GM18511 (cell line): ENCODE measurements at regions not wholly inside any gene's neighbourhood (a gene's known extent, or its start where the extent isn't known, plus 50 kb on each side); places are given as distances from the start of the nearest gene placed in this dataset.

ENCODE experiments used
- ATAC-seq: cut with Tn5 transposase; IDR thresholded peaks from one replicate; pipeline ENCODE4 v1.9.1; 2021; ENCODE audit warnings: mild to moderate bottlenecking, moderate library complexity; ENCODE audit not compliant: unreplicated experiment

DNA sequence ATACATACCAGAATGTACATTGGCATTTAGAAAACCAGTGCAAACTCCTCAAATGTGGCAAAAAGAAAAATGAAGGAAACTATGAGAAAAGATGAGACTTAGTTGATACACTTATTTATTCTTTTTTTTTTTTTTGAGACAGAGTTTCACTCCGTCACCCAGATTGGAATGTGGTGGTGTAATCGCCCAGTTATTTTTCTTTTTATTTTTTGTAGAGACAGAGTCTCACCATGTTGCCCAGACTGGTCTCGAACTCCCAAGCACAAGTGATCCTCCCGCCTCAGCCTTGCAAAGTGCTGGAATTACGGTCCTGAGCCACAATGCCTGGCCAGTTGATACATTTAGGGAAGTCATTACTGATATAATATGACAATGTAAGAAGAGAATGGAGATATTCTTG lies 274.2 kb upstream of the LRATD1 start:
- ATAC-seq = no peak

DNA sequence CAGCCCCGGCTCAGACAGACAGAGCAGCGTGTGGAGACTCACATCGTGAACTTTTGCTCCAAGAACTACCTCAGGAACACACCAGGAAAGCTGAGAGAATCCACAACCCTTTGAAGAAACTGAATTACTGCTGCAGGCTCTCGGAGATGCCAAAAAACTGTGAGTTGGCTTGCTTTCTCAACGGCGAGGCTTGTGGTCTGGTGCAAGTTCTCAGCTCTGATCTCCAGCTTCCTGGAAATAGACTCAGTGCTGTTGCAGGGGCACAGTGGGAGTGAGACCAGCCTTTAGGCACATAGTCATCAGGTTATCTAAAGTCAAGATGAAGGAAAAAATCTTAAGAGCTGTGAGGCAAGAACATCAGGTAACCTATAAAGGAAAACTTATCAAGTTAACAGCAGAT lies 273.7 kb upstream of the LRATD1 start:
- no peak for ATAC-seq

DNA sequence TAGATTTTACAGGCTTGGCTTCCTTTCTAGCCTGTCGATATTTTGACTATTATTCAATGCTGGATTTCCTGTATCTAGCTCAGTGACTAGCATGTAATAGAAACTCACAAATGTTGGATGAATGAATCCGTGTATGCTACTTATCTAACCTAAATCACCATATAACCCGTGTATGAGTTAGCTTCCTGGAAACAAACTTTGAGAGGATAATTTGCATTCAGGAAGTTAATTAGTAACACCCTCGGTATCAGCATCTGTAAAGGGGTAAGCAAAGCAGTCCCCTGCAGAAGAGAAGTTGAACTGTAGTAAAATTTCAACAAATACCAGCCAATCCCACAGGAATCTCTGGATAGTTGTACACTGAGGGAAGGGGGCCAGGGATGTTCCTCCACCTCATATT lies 269.4 kb upstream of the LRATD1 start:
- ATAC-seq = peak; percentile 75

DNA sequence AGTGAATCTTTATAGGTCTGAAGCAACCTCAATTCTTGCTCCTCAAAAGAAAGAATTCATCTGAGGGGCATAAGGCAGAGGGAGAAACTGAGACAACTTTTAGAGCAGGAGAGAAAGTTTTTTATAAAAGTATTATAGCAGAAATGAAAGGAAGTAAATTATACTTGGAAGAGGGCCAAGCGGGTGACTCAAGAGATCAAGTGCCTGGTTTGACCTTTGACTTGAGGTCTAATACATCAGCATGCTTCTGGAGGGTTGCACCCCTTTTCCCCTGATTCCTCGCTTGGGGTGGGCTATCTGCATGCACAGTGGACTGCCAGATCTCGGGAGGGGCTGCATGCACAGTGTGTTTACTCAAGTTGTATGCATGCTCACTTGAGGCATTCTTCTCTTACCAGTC lies 268.5 kb upstream of the LRATD1 start:
- ATAC-seq = no peak

DNA sequence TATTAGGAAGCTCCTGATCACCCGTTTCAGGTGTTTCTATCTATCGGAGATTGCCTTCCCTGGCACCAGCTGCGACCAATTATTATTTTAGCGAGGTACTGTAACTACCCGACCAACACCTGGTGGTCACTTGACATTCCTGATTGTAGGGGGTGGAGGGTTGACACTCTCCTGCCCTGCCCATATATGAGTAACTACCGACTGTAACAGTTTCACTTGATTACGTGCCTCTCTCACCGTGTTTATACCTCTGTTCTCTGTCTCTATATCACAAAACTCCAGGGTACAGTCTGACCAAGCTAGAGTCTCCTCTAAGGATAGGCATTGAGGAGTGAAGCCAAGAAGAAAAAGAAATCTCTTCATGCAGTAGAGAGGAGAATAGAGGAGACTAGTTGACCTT lies 268.0 kb upstream of the LRATD1 start:
- no peak for ATAC-seq

DNA sequence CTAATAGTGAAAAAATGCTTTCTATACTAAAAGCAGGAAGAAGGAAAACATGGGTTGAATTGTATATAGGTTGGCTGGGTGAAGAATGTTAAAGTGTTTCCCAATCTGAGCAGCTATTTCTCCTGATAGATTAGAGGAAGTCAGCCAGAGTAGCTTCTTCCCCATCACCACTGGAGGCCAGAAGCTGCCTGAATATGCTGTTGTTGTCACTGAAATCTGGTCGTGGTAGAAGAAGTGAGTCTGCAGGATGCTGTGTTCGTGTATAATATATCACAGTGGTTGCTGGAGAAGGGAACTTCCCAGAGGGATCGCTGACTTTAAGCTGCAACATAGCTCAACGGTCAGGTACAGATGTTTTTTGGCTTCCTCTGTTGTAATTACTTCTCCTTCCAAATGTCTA lies 247.5 kb upstream of the LRATD1 start:
- no peak for ATAC-seq

DNA sequence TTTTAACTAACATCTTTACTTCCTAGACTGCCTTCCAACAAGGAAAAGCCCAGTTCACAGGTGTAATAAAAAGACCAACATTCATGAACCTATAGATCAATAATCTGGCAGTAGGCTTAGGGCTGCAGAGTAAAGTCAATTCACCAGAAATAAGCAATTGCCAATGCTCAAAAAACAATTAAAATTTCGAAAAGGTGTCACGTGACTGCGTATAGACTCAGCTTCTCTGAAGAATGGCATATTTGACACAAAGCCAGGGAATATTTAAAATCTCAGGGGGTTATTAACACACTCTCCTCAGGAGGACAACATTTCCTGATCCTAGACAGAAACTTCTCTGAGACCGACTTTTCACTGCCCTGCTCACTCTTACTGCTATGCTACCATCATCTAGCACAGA lies 245.2 kb upstream of the LRATD1 start:
- no peak for ATAC-seq

DNA sequence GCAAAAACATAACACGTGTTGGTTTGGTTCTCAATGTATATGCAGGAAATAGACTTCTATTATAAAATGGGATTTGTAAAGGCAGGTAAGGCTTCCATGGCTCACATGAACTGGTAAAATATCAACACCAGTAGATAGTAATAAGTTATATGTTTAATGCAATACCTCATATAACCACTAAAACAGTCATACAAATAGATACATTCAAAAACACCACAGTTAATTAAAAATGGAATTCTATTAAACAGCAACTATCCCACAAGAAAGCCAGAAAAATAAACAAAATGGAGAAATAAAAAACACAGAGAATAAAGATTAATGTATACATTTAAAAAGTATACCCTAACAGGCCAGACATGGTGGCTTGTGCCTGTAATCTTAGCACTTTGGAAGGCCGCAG lies 243.8 kb upstream of the LRATD1 start:
- ATAC-seq = no peak

DNA sequence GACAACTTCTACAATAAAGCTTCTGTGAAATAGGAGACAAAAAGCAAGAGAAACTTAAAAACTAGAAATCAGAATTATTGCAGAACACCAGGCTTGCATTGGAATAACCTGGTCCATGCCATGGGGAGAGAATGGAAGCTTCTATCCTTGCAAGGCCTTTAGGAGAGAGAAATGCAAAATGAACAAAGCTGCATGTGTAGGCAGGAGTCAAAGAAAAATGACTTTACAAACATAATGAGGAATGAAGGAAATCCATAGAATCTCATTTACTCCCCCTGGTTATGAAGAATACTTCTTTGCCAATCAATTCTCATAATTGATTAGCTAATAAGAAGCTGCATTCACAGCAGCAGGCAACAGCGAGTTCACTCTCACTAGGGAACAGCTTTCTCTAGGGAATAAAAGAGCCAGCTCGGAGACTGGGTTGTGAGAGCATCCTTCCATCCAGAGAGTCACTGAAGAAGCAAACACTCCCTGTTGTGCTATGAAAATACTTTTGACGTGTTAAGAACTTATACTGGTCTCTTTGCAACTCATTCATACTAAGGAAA lies 235.9 kb upstream of the LRATD1 start:
- no peak for ATAC-seq

DNA sequence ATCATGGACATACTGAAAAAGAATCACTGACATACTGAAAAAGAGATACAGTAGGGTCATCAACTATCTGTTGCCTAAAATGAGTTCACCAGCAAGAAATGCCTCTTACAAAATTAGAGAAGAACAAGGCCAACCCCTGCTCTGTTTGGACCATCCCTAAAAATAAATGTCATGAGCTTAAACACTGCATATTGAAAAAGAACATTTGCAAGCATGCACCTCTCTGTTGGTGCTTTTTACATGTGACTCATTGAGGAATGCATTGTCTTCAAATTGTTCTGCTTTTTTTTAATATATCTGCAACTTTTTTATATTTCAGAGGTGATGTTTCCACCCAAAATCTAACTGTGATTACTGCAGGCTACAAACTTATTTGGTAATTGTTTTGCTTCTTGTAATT lies 233.9 kb upstream of the LRATD1 start:
- ATAC-seq = no peak

DNA sequence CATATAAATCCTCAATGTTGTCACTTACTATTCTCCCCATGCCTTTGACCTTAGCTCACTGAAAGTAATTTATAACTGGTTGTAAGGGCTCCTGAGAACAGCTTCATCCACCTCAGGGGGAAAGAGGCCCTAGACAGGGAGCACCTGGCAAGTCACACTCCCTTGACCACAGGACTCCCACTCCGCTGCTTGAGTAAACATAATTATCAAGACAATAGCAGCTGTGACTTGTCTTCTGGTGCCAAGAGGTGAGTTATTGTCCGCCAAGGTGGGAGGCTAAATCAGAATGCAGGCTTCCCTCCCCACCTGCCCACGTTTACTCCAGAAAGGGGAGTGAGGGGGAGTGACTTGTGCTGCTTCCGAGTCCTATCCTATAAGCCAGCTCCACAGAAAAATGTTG lies 230.6 kb upstream of the LRATD1 start:
- ATAC-seq = no peak

DNA sequence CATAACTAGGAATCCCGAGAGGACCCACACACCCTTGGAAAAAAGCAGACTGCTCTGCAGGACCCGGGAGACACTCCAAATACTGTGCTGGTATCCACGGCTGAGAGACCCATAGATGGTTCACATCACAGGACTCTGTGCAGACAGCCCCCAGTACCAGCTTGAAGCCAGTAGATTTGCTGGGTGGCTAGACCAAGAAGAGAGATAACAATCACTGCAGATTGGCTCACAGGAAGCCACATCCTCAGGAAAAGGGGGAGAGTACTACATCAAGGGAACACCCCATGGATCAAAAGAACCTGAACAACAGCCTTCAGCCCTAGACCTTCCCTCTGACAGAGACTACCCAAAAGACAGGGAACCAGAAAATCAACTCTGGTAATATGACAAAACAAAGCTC lies 223.8 kb upstream of the LRATD1 start:
- ATAC-seq = no peak

DNA sequence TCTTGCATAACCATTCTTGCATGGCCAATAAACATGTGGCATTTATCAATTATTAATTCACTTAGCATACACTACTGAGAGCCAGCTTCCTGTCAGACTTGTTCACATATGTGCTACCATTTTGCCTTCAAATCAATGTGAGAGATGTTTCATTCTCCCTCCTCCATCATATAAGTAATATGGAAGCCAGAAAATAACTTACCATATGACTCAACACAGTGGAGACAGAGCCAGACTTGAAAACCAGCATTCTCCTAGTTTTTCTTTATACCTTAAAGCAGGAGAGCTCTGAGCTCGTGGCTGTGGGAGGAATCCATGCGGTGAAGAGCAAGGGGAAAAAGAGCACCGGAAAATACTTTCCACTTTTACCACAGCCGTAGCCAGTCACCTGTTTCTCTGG lies 215.0 kb upstream of the LRATD1 start:
- ATAC-seq = no peak

DNA sequence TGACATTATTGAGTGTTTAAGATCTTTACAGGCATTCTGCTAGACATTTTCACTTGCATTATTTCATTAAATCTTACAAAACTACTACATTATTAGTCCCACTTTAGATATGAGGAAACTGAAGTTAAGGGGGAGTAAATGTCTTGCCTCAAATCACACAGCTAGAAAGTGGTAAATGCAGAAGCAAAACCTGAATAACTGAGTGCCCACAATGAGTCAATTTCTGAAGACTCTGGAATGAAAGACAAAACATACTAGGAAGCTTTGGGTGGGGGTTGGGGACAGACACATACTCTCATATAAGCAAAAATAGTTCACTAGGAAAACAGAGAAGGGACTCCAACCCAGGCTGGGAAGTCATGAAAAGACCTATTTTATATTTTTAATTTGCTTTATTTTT lies 214.4 kb upstream of the LRATD1 start:
- ATAC-seq = no peak

DNA sequence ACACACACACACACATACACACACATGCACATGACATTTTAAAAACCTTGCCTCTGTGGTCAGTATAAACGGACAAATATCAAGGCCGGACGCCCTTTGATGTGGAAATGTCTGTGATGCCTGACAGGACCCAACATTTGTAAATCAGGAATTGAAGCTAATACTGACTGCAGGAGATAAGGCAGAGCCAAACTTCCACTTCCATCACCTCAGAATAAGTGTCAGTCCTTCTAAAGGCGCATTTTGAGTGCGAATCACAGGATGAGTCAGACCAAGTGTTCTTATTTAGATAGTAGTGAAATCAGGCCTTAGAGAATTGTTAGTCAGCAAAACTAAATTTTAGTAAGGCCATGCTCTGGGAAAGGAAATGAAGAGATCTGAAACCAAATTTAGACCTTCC lies 211.7 kb upstream of the LRATD1 start:
- no peak for ATAC-seq

DNA sequence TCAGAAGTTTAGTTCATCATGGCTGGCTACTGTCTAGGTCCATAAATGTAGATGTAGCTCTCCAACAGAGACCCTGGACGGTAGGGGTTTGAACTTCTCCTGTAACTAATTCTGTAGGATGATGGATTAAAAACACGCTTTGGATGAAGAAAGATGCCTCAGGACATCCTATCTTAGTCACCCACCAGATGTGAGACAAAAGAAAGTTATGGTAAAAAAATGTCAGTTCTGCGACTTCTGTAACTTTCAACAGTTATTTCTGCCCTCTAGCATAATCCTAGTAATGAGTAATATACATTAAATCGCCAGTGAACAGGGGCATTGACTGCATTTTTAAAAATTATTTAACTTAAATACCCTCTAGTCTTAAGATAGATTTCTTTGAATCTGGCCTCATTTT lies 210.1 kb upstream of the LRATD1 start:
- no peak for ATAC-seq

DNA sequence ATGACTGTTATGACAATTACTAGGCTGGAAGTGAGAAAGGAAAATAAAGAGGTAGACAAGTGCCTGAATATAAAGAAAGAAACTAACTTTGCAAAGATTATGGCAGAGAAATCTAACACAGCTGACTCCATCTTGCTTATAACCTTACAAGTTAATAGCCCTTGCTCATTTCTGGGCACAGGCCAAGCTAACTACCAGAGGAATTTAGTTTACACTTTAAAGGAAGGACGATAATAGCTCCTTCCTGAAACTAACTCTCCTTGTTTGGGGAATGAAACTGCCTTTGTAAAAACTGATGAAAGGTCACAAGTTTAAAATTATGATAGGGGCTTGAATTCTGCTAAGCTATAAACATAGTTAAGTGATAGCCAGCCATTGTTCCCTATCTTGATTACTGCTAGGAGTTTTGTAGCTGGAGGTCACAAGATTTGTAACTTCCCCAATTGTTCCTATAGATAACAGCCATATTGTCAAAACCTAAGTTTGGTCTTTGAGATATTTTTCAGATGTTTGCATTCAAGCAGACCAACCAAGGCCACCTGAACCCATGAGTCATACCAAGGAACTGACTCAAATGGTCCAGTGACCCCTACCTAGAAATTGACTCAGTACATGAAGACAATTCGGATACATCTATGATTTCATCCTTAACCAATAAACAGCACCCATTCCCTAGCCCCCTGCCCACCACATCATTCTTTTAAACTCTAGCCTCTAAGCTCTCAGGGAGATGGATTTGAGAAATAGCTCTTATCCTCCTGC lies 209.2 kb upstream of the LRATD1 start:
- no peak for ATAC-seq

DNA sequence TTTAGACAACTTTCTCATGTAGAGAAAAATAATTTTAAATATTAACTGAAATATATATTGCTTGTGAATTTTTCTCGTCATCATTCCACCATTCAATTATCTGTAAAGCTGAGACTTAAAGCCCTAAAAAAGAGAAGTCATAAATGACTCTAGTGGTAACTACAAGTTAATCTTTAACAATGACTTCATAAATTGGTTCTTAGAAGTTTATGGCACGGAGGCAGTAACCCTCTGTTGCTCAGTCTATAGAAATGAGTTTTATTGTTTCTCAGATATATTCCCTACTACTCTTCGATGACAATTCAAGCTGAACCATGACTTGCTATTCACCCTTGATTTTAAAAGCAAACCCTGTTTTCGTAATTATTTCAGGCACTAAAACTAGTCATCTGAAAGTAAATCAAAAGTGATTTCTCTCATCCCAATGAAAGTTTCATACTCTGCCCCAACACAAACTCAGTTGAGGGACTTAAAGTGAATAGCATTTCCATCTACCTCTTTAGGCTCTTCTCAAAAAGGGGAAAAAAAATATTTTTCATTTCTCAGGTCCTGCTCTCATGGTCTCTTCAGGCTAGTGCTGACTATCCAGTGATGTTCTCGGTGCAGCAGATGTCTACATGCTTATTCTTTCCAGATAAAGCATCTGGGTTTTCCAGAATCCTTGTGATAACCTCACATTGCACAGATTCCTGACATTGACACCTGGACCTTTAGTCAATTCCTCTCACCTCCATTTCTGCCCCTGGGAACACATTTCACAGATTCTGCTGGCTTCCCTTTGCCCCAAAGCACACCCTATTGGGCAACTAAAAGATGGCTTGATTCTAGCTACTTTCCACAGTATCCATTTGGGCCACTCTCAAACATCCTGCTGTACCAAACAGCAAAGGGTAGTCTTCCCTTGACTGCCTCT lies 207.8 kb upstream of the LRATD1 start:
- ATAC-seq = peak; percentile 60

DNA sequence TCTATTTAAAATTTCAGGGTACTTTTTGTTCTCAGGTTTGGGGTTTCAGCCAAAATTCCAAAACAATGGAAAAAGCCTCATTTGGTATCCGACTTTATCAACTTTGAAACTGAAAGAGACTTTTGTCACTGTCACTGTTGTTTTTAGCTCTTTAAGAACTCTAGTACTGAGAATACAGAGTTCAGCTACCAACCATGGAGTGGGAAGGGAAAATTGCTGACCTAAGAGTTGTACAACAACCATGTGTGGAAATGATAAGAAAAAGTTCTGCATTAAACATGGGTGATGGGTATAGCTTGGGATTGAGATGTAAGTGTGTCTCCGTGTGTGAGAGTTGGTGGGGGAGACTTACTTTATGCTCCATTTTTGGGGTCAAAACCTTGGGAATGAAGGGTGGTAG lies 206.6 kb upstream of the LRATD1 start:
- no peak for ATAC-seq

DNA sequence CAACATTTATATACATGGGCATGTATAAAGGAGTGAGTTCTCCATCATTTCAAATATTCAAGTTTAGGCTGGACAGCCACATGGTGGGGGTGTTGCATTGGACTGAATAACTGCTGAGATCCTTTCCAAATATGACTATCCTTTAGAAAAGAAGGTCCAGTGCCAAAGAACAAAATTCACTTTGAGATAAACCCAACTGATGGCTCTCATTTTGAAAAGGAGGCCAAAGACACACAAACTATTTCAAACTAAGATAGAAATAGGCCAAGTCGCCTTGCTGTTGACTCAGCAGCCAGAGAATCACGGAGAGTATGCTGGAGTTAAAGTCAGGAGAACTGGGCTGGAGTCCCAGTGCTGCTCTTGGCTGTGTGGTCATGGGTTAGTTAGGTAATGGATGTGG lies 204.5 kb upstream of the LRATD1 start:
- ATAC-seq = no peak

DNA sequence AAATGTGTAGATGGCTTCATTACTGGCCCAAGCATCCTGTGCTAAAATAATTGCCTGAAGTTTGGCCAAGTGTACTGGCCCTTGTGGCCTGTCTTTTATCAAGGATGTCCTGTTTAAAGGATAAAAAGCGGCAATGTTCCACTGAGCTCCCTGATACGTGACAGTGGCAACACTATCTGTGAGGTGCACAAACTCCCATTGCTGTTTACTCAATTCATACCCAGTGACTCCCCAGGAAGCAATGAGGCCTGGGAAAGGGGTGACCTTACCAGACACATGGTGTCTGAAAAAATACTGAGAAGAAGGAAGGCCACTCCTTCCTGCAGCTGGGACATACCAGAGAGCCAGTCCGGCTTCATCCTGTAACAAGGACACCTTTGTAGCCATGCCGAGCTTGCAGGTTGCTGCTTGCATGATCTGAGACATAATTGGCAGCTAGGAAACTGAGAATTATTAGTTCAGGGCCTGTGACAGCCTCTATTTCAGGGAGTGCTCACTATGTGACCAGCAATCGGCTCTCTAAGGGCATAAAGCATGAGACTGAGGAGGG lies 198.5 kb upstream of the LRATD1 start:
- ATAC-seq = no peak

DNA sequence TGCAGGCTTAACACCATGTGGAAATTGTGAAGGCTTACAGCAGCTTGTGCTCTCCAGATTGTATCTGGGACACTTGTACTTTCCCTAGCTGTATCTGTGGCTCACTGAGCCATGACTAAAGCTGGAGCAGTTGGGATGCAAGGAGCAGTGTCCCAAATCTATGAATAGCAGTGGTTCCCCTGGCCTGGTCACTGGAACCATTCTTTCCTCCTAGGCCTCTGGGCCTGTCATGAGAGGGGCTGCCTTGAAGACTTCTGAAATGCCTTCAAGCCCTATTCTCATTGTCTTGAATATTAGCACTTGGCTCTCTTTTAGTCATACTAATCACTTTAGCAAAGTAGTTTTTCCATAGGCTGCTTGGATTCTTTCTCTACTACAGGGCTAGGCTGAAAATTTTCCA lies 186.8 kb upstream of the LRATD1 start:
- ATAC-seq = no peak
